ENCODE measurements at regions not wholly inside any gene's neighbourhood (a gene's known extent, or its start where the extent isn't known, plus 50 kb on each side); places are given as distances from the start of the nearest gene placed in this dataset.

DNA sequence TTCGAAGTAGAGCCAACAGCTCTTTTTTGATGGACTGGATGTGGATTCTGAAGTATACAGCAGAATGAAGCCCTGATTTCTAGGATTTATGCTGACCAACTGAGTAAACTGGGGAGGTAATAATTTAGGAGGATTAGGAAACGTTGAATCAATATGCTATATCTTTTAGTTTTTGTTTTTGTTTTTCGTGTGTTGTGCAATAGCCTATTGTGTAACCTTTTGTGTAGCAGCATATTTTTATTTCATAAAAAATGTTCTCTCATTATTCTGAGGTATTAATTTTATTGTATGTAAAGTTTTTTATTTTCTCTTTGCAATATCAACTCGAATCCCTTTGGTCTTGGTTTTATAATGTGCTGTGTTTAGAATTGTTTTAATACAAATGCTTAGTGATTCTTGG lies 902.3 kb downstream of the EFNA5 start:
- DNase-seq (ENCODE audit: low read depth, low spot score): no peak
- H3K4me3 ChIP-seq: no peak overlapping the region
- no peak overlapping the region for H3K9ac ChIP-seq (ENCODE audit: insufficient read length)
- no peaks in the 10 kb centered on the region for H3K9me3 ChIP-seq (ENCODE audit: low read depth, low read length)
- H3K27ac ChIP-seq: no peak overlapping the region
- H3K36me3 ChIP-seq (ENCODE audit: insufficient read depth, low read length): no peaks in the 10 kb centered on the region
- TF ChIP-seq FOXP2 (optimal IDR thresholded peaks at IDR 0.05; ENCODE audit: control extremely low read depth, extremely low read length, insufficient read depth) (no peak), EZH2 (IDR thresholded peaks at IDR 0.05) (no peak), POLR2AphosphoS5 (IDR thresholded peaks at IDR 0.05; ENCODE audit: borderline replicate concordance, low read depth, low read length) (no peak)

GRCh38 chr5:106766916-106767315 lies 903.8 kb downstream of the EFNA5 start:
- Histone ChIP-seq H3K9me3 (ENCODE audit: low read depth, low read length) (no peaks in the 10 kb centered on the region), H3K27ac (peak overlapping the region; percentile 62; the same call in 1 of the 2 replicates), H3K36me3 (ENCODE audit: insufficient read depth, low read length) (no peaks in the 10 kb centered on the region), H3K9ac (ENCODE audit: insufficient read length) (no peak overlapping the region), H3K4me3 (peak overlapping the region; percentile 42)
- DNase-seq (ENCODE audit: low read depth, low spot score): peak; percentile 80
- no peak for TF ChIP-seq EZH2 (IDR thresholded peaks at IDR 0.05)
- peak; percentile 41 for TF ChIP-seq FOXP2 (optimal IDR thresholded peaks at IDR 0.05; ENCODE audit: control extremely low read depth, extremely low read length, insufficient read depth)

- H3K9me3 ChIP-seq (ENCODE audit: low read depth, low read length): no peaks in the 10 kb centered on the region
- H3K9ac ChIP-seq (ENCODE audit: insufficient read length): no peak overlapping the region
- TF ChIP-seq EZH2 (IDR thresholded peaks at IDR 0.05) (no peak), FOXP2 (optimal IDR thresholded peaks at IDR 0.05; ENCODE audit: control extremely low read depth, extremely low read length, insufficient read depth) (no peak), POLR2AphosphoS5 (IDR thresholded peaks at IDR 0.05; ENCODE audit: borderline replicate concordance, low read depth, low read length) (no peak)
- no peak for DNase-seq (ENCODE audit: low read depth, low spot score)
- H3K4me3 ChIP-seq: no peak overlapping the region
- H3K27ac ChIP-seq: no peak overlapping the region
- H3K36me3 ChIP-seq (ENCODE audit: insufficient read depth, low read length): no peaks in the 10 kb centered on the region
Measured at GRCh38 chr5:106759581-106759980, 911.2 kb downstream of the EFNA5 start.

DNA sequence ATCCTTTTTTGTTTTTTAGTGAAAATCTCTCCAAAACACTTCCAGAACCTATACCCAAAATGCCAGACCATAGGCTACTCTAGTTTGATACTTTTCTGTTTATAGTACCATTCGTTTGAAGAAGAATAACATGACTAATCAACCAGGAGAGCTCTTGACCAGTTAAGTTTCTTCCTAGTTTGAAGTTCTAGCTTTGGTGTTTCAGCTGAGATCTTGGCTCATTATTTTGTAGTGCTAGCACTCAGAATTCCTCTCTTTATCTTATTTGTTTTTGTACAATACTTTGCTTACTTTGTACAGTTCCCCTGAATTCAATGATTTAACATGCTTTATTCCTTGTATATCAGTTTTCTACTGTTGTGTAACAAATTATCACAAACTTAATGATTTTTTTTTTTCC lies 911.6 kb downstream of the EFNA5 start:
- Histone ChIP-seq H3K4me3 (no peak overlapping the region), H3K9me3 (ENCODE audit: low read depth, low read length) (no peaks in the 10 kb centered on the region), H3K36me3 (ENCODE audit: insufficient read depth, low read length) (no peaks in the 10 kb centered on the region), H3K9ac (ENCODE audit: insufficient read length) (no peak overlapping the region), H3K27ac (no peak overlapping the region)
- TF ChIP-seq EZH2 (IDR thresholded peaks at IDR 0.05): no peak
- TF ChIP-seq POLR2AphosphoS5 (IDR thresholded peaks at IDR 0.05; ENCODE audit: borderline replicate concordance, low read depth, low read length): no peak
- no peak for TF ChIP-seq FOXP2 (optimal IDR thresholded peaks at IDR 0.05; ENCODE audit: control extremely low read depth, extremely low read length, insufficient read depth)
- DNase-seq (ENCODE audit: low read depth, low spot score): no peak

DNA sequence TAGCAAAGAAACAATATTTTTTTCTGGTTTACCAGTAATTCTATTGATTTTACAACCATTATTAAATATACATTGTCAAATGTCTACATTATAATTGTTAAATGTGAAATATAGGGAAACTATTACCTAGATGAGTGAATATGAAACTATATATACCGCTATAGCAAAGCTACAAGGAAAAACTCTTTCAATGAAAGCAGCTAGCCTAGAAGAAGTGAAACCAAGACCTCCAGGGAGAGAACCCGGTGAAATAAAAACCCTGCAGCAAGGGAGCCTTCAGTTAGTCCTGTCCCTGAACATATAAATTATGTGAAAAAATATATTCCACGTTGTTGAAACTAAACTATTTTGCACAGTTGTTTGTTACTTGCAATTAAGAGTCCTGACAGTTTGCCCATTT lies 913.1 kb downstream of the EFNA5 start:
- no peak for TF ChIP-seq POLR2AphosphoS5 (IDR thresholded peaks at IDR 0.05; ENCODE audit: borderline replicate concordance, low read depth, low read length)
- no peak for TF ChIP-seq EZH2 (IDR thresholded peaks at IDR 0.05)
- no peak for TF ChIP-seq FOXP2 (optimal IDR thresholded peaks at IDR 0.05; ENCODE audit: control extremely low read depth, extremely low read length, insufficient read depth)
- Histone ChIP-seq H3K4me3 (no peak overlapping the region), H3K27ac (no peak overlapping the region), H3K9ac (ENCODE audit: insufficient read length) (no peak overlapping the region), H3K36me3 (ENCODE audit: insufficient read depth, low read length) (no peaks in the 10 kb centered on the region), H3K9me3 (ENCODE audit: low read depth, low read length) (no peaks in the 10 kb centered on the region)
- DNase-seq (ENCODE audit: low read depth, low spot score): no peak

- H3K4me3 ChIP-seq: no peak overlapping the region
- TF ChIP-seq FOXP2 (optimal IDR thresholded peaks at IDR 0.05; ENCODE audit: control extremely low read depth, extremely low read length, insufficient read depth) (no peak), POLR2AphosphoS5 (IDR thresholded peaks at IDR 0.05; ENCODE audit: borderline replicate concordance, low read depth, low read length) (no peak), EZH2 (IDR thresholded peaks at IDR 0.05) (no peak)
- no peaks in the 10 kb centered on the region for H3K36me3 ChIP-seq (ENCODE audit: insufficient read depth, low read length)
- no peak overlapping the region for H3K27ac ChIP-seq
- DNase-seq (ENCODE audit: low read depth, low spot score): no peak
- H3K9me3 ChIP-seq (ENCODE audit: low read depth, low read length): no peaks in the 10 kb centered on the region
- no peak overlapping the region for H3K9ac ChIP-seq (ENCODE audit: insufficient read length)
Measured at GRCh38 chr5:106755789-106756188, 914.9 kb downstream of the EFNA5 start.

GRCh38 chr5:106755066-106755465 lies 915.7 kb downstream of the EFNA5 start:
- no peak for DNase-seq (ENCODE audit: low read depth, low spot score)
- H3K9ac ChIP-seq (ENCODE audit: insufficient read length): no peak overlapping the region
- H3K27ac ChIP-seq: no peak overlapping the region
- H3K9me3 ChIP-seq (ENCODE audit: low read depth, low read length): no peaks in the 10 kb centered on the region
- no peak overlapping the region for H3K4me3 ChIP-seq
- no peaks in the 10 kb centered on the region for H3K36me3 ChIP-seq (ENCODE audit: insufficient read depth, low read length)
- TF ChIP-seq POLR2AphosphoS5 (IDR thresholded peaks at IDR 0.05; ENCODE audit: borderline replicate concordance, low read depth, low read length) (no peak), EZH2 (IDR thresholded peaks at IDR 0.05) (no peak), FOXP2 (optimal IDR thresholded peaks at IDR 0.05; ENCODE audit: control extremely low read depth, extremely low read length, insufficient read depth) (no peak)

- DNase-seq (ENCODE audit: low read depth, low spot score): peak; percentile 92
- no peak overlapping the region for H3K9ac ChIP-seq (ENCODE audit: insufficient read length)
- peaks cover 6% of the 10 kb centered on the region for H3K9me3 ChIP-seq (ENCODE audit: low read depth, low read length)
- H3K36me3 ChIP-seq (ENCODE audit: insufficient read depth, low read length): no peaks in the 10 kb centered on the region
- no peak overlapping the region for H3K4me3 ChIP-seq
- H3K27ac ChIP-seq: peak overlapping the region; percentile 96
- TF ChIP-seq FOXP2 (optimal IDR thresholded peaks at IDR 0.05; ENCODE audit: control extremely low read depth, extremely low read length, insufficient read depth) (no peak), POLR2AphosphoS5 (IDR thresholded peaks at IDR 0.05; ENCODE audit: borderline replicate concordance, low read depth, low read length) (peak; percentile 64; the same call in 1 of the 2 replicates)
Measured at GRCh38 chr5:106749826-106750225, 920.9 kb downstream of the EFNA5 start.

- no peak overlapping the region for H3K9ac ChIP-seq (ENCODE audit: insufficient read length)
- H3K9me3 ChIP-seq (ENCODE audit: low read depth, low read length): peaks cover 15% of the 10 kb centered on the region; the same call in 1 of the 2 replicates
- H3K4me3 ChIP-seq: no peak overlapping the region
- H3K36me3 ChIP-seq (ENCODE audit: insufficient read depth, low read length): no peaks in the 10 kb centered on the region
- H3K27ac ChIP-seq: no peak overlapping the region
- no peak for TF ChIP-seq POLR2AphosphoS5 (IDR thresholded peaks at IDR 0.05; ENCODE audit: borderline replicate concordance, low read depth, low read length)
- no peak for TF ChIP-seq EZH2 (IDR thresholded peaks at IDR 0.05)
- TF ChIP-seq FOXP2 (optimal IDR thresholded peaks at IDR 0.05; ENCODE audit: control extremely low read depth, extremely low read length, insufficient read depth): no peak
- no peak for DNase-seq (ENCODE audit: low read depth, low spot score)
Measured at GRCh38 chr5:106739127-106739526, 931.6 kb downstream of the EFNA5 start.

Measured in SK-N-MC (cell line).